SK-N-SH treated with all-trans-retinoic acid at 6 μM for 48 hours (cell line): ENCODE measurements at regions not wholly inside any gene's neighbourhood (a gene's known extent, or its start where the extent isn't known, plus 50 kb on each side); places are given as distances from the start of the nearest gene placed in this dataset.

Experiments used
- ARNTL ChIP-seq: fragments of 450-650 bp; formaldehyde crosslinking; IDR thresholded peaks from 2 replicates; pipeline ENCODE4 v1.5.0; 2020; ENCODE audit warnings: low read depth, mild to moderate bottlenecking, moderate library complexity, borderline replicate concordance
- CSDC2 ChIP-seq: fragments of 250-450 bp; sonication (Bioruptor Pico); IDR thresholded peaks from 2 replicates; pipeline ENCODE4 v1.5.0; 2020; ENCODE audit warnings: mild to moderate bottlenecking, moderate library complexity
- CSRNP3 ChIP-seq: fragments of 250-450 bp; sonication (Bioruptor Pico); IDR thresholded peaks from 2 replicates; pipeline ENCODE4 v1.5.1; 2021; ENCODE audit warnings: mild to moderate bottlenecking, moderate library complexity
- GLIS3 ChIP-seq: fragments of 250-450 bp; sonication (Bioruptor Pico); IDR thresholded peaks from 2 replicates; pipeline ENCODE4 v1.5.0; 2020; ENCODE audit warnings: mild to moderate bottlenecking, moderate library complexity
- PPARA ChIP-seq: fragments of 250-450 bp; sonication (Bioruptor Pico); IDR thresholded peaks from 2 replicates; pipeline ENCODE4 v1.5.0; 2020; ENCODE audit warnings: mild to moderate bottlenecking, borderline replicate concordance
- RARB ChIP-seq: fragments of 250-450 bp; sonication (Bioruptor Pico); IDR thresholded peaks from 2 replicates; pipeline ENCODE4 v1.8.0; 2021; ENCODE audit warnings: mild to moderate bottlenecking, moderate library complexity
- SNAI2 ChIP-seq: fragments of 250-450 bp; sonication (Bioruptor Pico); IDR thresholded peaks from 2 replicates; pipeline ENCODE4 v1.5.0; 2020; ENCODE audit warnings: mild to moderate bottlenecking, moderate library complexity
- TOX ChIP-seq: fragments of 250-450 bp; sonication (Bioruptor Pico); IDR thresholded peaks from 2 replicates; pipeline ENCODE4 v1.8.0; 2021; ENCODE audit warnings: mild to moderate bottlenecking, moderate library complexity, borderline replicate concordance
- ZFP3 ChIP-seq: fragments of 250-450 bp; sonication (Bioruptor Pico); IDR thresholded peaks from 2 replicates; pipeline ENCODE4 v1.5.0; 2020; ENCODE audit warnings: mild to moderate bottlenecking, moderate library complexity
- ZFP30 ChIP-seq: fragments of 450-650 bp; formaldehyde crosslinking; IDR thresholded peaks from 2 replicates; pipeline ENCODE4 v1.5.0; 2022; ENCODE audit warnings: mild to moderate bottlenecking, moderate library complexity
- ZNF565 ChIP-seq: fragments of 450-650 bp; formaldehyde crosslinking; conservative IDR thresholded peaks from 2 replicates; pipeline ENCODE4 v1.5.0; 2020; ENCODE audit warnings: low read depth, mild to moderate bottlenecking, moderate library complexity
- ZNF8 ChIP-seq: fragments of 450-650 bp; formaldehyde crosslinking; IDR thresholded peaks from 2 replicates; pipeline ENCODE4 v1.5.0; 2020; ENCODE audit warnings: mild to moderate bottlenecking, moderate library complexity
- TF ChIP-seq, protein P1 (sequence below): fragments of 250-450 bp; sonication (Bioruptor Pico); IDR thresholded peaks from 2 replicates; pipeline ENCODE4 v1.8.0; 2020; ENCODE audit warnings: mild to moderate bottlenecking, moderate library complexity, borderline replicate concordance
- TF ChIP-seq, protein P2 (sequence below): fragments of 250-450 bp; sonication (Bioruptor Pico); IDR thresholded peaks from 2 replicates; pipeline ENCODE4 v1.5.1; 2020; ENCODE audit warnings: low read depth, mild to moderate bottlenecking, moderate library complexity

- TF ChIP-seq, protein P1, sequence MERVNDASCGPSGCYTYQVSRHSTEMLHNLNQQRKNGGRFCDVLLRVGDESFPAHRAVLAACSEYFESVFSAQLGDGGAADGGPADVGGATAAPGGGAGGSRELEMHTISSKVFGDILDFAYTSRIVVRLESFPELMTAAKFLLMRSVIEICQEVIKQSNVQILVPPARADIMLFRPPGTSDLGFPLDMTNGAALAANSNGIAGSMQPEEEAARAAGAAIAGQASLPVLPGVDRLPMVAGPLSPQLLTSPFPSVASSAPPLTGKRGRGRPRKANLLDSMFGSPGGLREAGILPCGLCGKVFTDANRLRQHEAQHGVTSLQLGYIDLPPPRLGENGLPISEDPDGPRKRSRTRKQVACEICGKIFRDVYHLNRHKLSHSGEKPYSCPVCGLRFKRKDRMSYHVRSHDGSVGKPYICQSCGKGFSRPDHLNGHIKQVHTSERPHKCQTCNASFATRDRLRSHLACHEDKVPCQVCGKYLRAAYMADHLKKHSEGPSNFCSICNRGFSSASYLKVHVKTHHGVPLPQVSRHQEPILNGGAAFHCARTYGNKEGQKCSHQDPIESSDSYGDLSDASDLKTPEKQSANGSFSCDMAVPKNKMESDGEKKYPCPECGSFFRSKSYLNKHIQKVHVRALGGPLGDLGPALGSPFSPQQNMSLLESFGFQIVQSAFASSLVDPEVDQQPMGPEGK (CRISPR knock-in tag): no peak
- TF ChIP-seq ZFP30 (CRISPR knock-in tag) (no peak), ARNTL (CRISPR knock-in tag) (no peak), CSRNP3 (no peak), CSDC2 (no peak), ZNF565 (no peak), SNAI2 (CRISPR knock-in tag) (no peak), PPARA (CRISPR knock-in tag) (no peak), GLIS3 (CRISPR knock-in tag) (no peak), ZNF8 (no peak), RARB (no peak), TOX (no peak), ZFP3 (CRISPR knock-in tag) (no peak)
- TF ChIP-seq, protein P2, sequence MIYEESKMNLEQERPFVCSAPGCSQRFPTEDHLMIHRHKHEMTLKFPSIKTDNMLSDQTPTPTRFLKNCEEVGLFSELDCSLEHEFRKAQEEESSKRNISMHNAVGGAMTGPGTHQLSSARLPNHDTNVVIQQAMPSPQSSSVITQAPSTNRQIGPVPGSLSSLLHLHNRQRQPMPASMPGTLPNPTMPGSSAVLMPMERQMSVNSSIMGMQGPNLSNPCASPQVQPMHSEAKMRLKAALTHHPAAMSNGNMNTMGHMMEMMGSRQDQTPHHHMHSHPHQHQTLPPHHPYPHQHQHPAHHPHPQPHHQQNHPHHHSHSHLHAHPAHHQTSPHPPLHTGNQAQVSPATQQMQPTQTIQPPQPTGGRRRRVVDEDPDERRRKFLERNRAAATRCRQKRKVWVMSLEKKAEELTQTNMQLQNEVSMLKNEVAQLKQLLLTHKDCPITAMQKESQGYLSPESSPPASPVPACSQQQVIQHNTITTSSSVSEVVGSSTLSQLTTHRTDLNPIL (CRISPR knock-in tag): no peak
Observed at GRCh38 chrX:6384371-6384770, 150.5 kb downstream of the VCX3A start.
